GM21619 (cell line): ENCODE measurements at regions not wholly inside any gene's neighbourhood (a gene's known extent, or its start where the extent isn't known, plus 50 kb on each side); places are given as distances from the start of the nearest gene placed in this dataset.

Experiments
- ATAC-seq: cut with Tn5 transposase; IDR thresholded peaks from one replicate; pipeline ENCODE4 v1.9.1; 2021; ENCODE audit not compliant: unreplicated experiment

- no peak for ATAC-seq
Measured at GRCh38 chr11:92739491-92739890, 230.0 kb upstream of the MTNR1B start.

DNA sequence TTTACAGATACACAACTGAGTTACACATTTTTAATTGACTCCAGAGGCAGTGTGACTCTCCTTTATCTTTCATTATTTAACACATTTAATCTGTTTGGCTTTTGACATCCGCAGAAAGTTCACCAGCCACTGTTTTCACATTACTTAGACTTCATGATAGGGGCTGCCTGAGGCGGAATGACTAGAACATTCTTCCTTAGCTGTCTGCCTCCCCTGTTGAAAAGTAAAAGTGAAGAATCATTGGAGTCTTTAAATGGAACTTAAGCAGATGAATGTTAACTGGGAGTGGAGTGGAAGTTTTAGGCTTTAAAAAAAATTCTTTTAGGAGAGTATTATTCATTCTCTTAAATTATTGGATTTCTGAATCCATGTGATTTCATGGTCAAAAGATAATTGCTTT is 229.2 kb upstream of the MTNR1B start:
- ATAC-seq = no peak

- ATAC-seq = no peak
Measured at GRCh38 chr11:92744929-92745585, 224.4 kb upstream of the MTNR1B start.

- no peak for ATAC-seq
Measured at GRCh38 chr11:92750794-92751193, 218.7 kb upstream of the MTNR1B start.

GRCh38 chr11:92751594-92751993 is 217.9 kb upstream of the MTNR1B start:
- ATAC-seq = no peak

- ATAC-seq = no peak
Measured at GRCh38 chr11:92752122-92752521, 217.3 kb upstream of the MTNR1B start.

- no peak for ATAC-seq
Measured at GRCh38 chr11:92753161-92753560, 216.3 kb upstream of the MTNR1B start.

- ATAC-seq = no peak
Measured at GRCh38 chr11:92758241-92758780, 211.1 kb upstream of the MTNR1B start.

DNA sequence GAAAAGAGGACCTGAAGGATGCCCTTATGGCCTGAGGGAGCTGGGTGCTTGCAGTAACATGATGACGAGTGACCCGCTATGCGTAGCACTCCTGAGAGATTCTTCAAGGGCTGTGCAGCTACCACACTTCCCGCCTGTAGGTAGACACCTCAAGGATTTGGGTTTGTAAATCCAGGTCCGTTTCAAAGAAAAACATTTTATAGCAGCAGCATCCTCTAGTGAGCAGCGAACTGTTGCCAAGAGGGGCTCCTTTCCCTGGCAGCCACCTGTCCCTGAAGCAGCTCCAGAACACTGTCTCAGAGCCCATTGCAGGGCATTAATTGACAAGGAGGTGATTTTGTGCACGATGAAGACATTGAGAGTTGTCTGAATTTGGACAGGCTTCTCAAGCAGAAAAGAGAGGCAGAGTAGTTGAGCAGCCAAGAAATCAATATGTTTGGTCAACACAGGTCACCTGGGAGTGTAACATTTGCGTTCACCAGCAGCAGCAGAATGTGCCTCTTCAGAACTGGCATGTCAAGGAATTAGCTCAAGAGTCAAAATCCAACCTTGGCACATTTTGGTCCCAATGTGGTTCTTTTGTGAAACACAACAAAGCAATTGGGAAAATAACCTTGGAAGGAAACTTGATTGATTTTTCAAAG is 209.8 kb upstream of the MTNR1B start:
- ATAC-seq = no peak

DNA sequence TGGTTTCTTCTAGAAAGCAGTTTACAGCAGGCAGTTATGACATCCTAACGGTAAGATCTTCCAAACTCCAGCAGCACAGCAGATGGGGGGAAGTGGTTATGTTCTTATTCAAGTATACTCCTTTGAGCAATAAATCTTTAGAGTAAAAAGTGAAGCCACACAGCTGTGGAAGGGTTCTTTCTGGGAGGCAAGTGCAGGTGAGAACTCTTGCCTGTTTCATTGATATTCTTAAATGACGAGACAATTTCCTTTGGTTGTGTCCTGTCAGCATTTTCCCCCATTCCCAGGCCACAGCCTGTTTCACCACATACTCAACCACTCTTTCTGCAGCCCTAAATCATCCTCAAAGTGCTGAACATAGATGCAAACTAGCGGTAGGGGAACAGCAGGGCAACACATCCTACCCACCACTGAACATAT is 207.3 kb upstream of the MTNR1B start:
- no peak for ATAC-seq

- no peak for ATAC-seq
Measured at GRCh38 chr11:92763336-92763735, 206.1 kb upstream of the MTNR1B start.

DNA sequence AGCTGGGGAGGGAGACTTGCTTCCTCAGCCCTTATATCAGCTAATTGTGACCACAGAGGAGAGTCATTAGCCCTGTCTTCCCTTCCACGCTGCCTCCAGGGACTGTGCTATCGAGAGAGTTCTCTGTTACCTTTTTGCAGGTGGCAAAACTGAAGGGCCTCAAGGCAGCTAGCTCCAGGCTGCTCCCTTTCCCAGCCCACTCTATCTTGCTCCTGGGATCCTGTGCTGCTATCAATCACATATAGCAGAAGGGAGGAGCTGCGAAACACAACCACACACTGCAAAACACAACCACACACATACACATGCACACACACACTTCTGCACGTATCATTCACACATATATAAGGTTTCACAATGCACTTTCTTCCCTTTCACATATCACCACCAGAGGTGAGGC is 205.3 kb upstream of the MTNR1B start:
- no peak for ATAC-seq

- ATAC-seq = no peak
Measured at GRCh38 chr11:92765082-92765840, 204.2 kb upstream of the MTNR1B start.

- no peak for ATAC-seq
Measured at GRCh38 chr11:92765965-92766371, 203.5 kb upstream of the MTNR1B start.

DNA sequence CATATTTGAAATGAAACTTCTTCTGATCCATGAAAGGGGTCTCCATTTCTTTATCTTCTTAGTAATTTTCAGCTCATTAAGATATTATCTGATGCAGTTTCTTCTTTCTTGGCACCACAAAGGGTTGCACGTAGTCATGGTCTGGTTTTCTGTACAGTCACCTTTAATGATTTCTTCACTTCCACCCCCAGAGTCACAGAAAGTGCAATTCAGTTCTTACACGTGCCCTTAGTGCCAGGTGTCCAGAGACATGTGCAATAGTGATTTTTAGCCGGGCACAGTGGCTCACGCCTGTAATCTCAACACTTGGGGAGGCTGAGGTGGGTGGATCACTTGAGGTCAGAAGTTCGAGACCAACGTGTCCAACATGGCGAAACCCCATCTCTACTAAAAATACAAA is 202.8 kb upstream of the MTNR1B start:
- ATAC-seq = no peak

- ATAC-seq = no peak
Measured at GRCh38 chr11:92767416-92767815, 202.0 kb upstream of the MTNR1B start.

- ATAC-seq = no peak
Measured at GRCh38 chr11:92768121-92768840, 201.2 kb upstream of the MTNR1B start.

DNA sequence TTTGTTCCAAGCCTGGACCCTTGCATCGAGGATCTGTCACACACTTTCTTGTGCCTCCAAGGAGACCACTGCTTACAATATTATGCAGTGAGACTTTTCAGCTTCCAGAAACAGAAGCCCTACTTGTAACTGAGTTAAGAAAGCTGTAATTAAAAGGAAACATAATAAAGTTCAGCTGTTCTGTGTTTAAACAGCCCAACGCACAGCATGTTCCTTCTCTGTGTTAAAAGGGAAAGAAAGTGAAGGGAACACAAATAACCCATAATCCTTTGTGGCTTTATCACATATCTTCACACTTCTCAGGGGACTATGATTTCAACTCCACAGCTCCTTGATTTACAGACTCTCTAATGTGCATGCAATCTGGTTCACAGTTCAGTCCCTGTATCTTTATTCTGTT is 200.3 kb upstream of the MTNR1B start:
- ATAC-seq = no peak

DNA sequence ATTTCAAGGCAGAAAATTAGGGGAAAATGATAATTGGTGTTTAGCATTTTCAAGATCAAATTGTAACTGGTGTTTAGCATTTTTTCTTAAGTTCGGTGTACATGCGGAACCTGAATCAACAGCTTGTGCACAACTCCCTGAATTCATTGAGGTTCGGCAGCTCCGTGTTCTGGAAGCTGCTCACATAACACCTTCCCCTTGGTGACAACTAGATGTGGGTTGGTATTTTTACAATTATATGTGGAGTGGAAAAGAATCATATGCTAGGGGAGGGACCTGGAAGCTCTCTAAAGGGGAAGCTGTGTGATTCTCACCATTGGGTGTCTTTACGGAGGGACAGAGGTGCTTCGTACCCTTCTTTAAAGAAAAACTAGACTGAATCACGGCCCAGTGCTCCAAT is 199.0 kb upstream of the MTNR1B start:
- no peak for ATAC-seq

GRCh38 chr11:92770981-92771380 is 198.5 kb upstream of the MTNR1B start:
- ATAC-seq = no peak

DNA sequence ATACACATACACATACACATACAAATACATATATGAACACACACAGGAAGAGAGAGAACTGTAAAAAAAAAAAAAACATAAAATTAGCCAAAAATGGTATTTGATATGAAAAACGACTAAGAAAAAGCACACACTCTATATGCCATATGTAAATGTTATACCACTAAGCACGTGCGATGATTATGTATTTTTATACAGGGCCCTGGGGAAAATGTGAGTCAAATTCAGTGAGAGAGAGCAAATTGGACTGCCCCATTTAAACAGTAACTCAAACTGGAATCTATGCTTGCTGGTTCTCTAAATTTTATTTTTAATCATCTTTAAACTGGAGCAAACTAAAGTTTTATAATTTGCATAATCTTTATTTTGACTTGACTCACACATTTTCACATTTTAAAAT is 197.8 kb upstream of the MTNR1B start:
- ATAC-seq = no peak
